ENCODE measurements at regions not wholly inside any gene's neighbourhood (a gene's known extent, or its start where the extent isn't known, plus 50 kb on each side); places are given as distances from the start of the nearest gene placed in this dataset.

- TF ChIP-seq EZH2 (IDR thresholded peaks at IDR 0.05; ENCODE audit: borderline replicate concordance, low read length) (no peak), CTCF (conservative IDR thresholded peaks at IDR 0.05 in 1 of 2, IDR thresholded peaks at IDR 0.05 in 1 of 2; ENCODE audit: extremely low read depth in 1 of 2, insufficient read depth in 1 of 2, low read depth in 1 of 2, low read length in 2 of 2) (no peak)
These were observed 209.6 kb upstream of the SPIN4 start for GRCh38 chrX:63560601-63561218.
